Fibroblast of lung (primary cell): ENCODE measurements at regions not wholly inside any gene's neighbourhood (a gene's known extent, or its start where the extent isn't known, plus 50 kb on each side); places are given as distances from the start of the nearest gene placed in this dataset.

Experiments used
- CTCF ChIP-seq, 2 donors: IDR thresholded peaks in 1 of 2; conservative IDR thresholded peaks in 1 of 2; 1 replicate in 1 of 2; 2 replicates in 1 of 2; pipeline ENCODE4 v1.5.1; 2011 to 2012; ENCODE audit warnings: low read length in 2 of 2, control low read depth in 1 of 2, inconsistent platforms in 1 of 2, low read depth in 1 of 2, mild to moderate bottlenecking in 1 of 2
- EZH2 ChIP-seq: IDR thresholded peaks from 2 replicates; pipeline ENCODE4 v1.5.1; 2012; ENCODE audit warnings: low read length, control low read depth, mild to moderate bottlenecking; ENCODE audit errors: missing control alignments

- TF ChIP-seq CTCF (conservative IDR thresholded peaks at IDR 0.05 in 1 of 2, IDR thresholded peaks at IDR 0.05 in 1 of 2; ENCODE audit: low read depth in 1 of 2, low read length in 2 of 2) (no peak), EZH2 (no peak)
Observed at GRCh38 chr6:44730771-44731391, 343.4 kb downstream of the CDC5L start.
